ENCODE measurements at regions not wholly inside any gene's neighbourhood (a gene's known extent, or its start where the extent isn't known, plus 50 kb on each side); places are given as distances from the start of the nearest gene placed in this dataset.

GRCh38 chr11:28984231-28984630 is 876.0 kb downstream of the METTL15 start:
- Mint-ChIP-seq H3K9me3 (peaks cover 2 to 22% (median 4%) of the 10 kb centered on the region in 7 donors), H3K36me3 (no peaks in the 10 kb centered on the region), H3K27me3 (no peaks in the 10 kb centered on the region), H3K4me1 (no peaks in the 10 kb centered on the region), H3K27ac (no peak overlapping the region), H3K4me3 (no peak overlapping the region)
- Histone ChIP-seq H3K4me3 (ENCODE audit: low read depth, low read length) (no peak overlapping the region), H3K9me3 (ENCODE audit: control insufficient read depth in 2 of 2, low read length in 2 of 2) (no peaks in the 10 kb centered on the region), H3K27ac (ENCODE audit: insufficient read depth, low read length, poor library complexity, severe bottlenecking) (no peak overlapping the region), H3K36me3 (ENCODE audit: control insufficient read depth, insufficient read depth, low read length) (no peaks in the 10 kb centered on the region), H3K4me1 (ENCODE audit: control insufficient read depth, insufficient read depth, low read length, poor library complexity, severe bottlenecking) (no peaks in the 10 kb centered on the region), H3K27me3 (ENCODE audit: control insufficient read depth, insufficient read depth, low read length) (no peaks in the 10 kb centered on the region)
- ATAC-seq (ENCODE audit: low read depth in 2 of 2) (no peak), DNase-seq (no peak)

- no peaks in the 10 kb centered on the region for H3K27me3 Mint-ChIP-seq
- DNase-seq (no peak), ATAC-seq (ENCODE audit: low read depth in 2 of 2) (no peak)
- no peaks in the 10 kb centered on the region for H3K4me1 ChIP-seq (ENCODE audit: control insufficient read depth, insufficient read depth, low read length, poor library complexity, severe bottlenecking)
- H3K27ac Mint-ChIP-seq: no peak overlapping the region
- no peaks in the 10 kb centered on the region for H3K27me3 ChIP-seq (ENCODE audit: control insufficient read depth, insufficient read depth, low read length)
- no peaks in the 10 kb centered on the region for H3K4me1 Mint-ChIP-seq
- peaks cover 2 to 22% (median 4%) of the 10 kb centered on the region in 7 donors for H3K9me3 Mint-ChIP-seq
- H3K4me3 ChIP-seq (ENCODE audit: low read depth, low read length): no peak overlapping the region
- no peak overlapping the region for H3K27ac ChIP-seq (ENCODE audit: insufficient read depth, low read length, poor library complexity, severe bottlenecking)
- H3K9me3 ChIP-seq (ENCODE audit: control insufficient read depth in 2 of 2, low read length in 2 of 2): no peaks in the 10 kb centered on the region
- H3K4me3 Mint-ChIP-seq: no peak overlapping the region
- H3K36me3 Mint-ChIP-seq: no peaks in the 10 kb centered on the region
- no peaks in the 10 kb centered on the region for H3K36me3 ChIP-seq (ENCODE audit: control insufficient read depth, insufficient read depth, low read length)
Measured at GRCh38 chr11:28983780-28984179, 875.6 kb downstream of the METTL15 start.

- DNase-seq (no peak), ATAC-seq (ENCODE audit: low read depth in 2 of 2) (no peak)
- Mint-ChIP-seq H3K4me1 (no peaks in the 10 kb centered on the region), H3K27me3 (no peaks in the 10 kb centered on the region), H3K27ac (no peak overlapping the region), H3K9me3 (peaks cover 4 to 23% (median 7%) of the 10 kb centered on the region in 7 donors), H3K36me3 (no peaks in the 10 kb centered on the region), H3K4me3 (no peak overlapping the region)
- H3K4me1 ChIP-seq (ENCODE audit: control insufficient read depth, insufficient read depth, low read length, poor library complexity, severe bottlenecking): no peaks in the 10 kb centered on the region
- H3K9me3 ChIP-seq (ENCODE audit: control insufficient read depth in 2 of 2, low read length in 2 of 2): peaks cover 0 to 3% of the 10 kb centered on the region in 2 experiments
- no peaks in the 10 kb centered on the region for H3K27me3 ChIP-seq (ENCODE audit: control insufficient read depth, insufficient read depth, low read length)
- H3K4me3 ChIP-seq (ENCODE audit: low read depth, low read length): no peak overlapping the region
- H3K36me3 ChIP-seq (ENCODE audit: control insufficient read depth, insufficient read depth, low read length): no peaks in the 10 kb centered on the region
- no peak overlapping the region for H3K27ac ChIP-seq (ENCODE audit: insufficient read depth, low read length, poor library complexity, severe bottlenecking)
Measured at GRCh38 chr11:28981381-28981780, 873.2 kb downstream of the METTL15 start.

DNA sequence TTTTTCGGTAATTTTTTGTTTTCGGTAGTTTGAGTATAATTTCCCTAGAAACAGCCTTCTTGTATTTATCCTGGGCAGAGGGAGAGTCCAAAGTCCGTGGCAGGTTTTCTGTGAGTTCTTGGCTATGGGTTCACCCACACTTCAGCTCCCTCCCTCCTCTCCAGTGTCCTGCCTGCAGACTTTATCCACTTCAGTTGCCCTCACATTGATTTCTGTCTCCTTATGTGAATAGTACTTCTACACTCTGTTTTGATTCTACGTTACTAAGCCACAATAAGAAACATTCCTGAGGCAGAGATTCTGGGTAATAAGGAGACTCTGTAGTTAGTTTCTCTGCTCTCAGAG is 868.6 kb downstream of the METTL15 start:
- ATAC-seq (ENCODE audit: low read depth in 2 of 2) (no peak), DNase-seq (no peak)
- Histone ChIP-seq H3K4me3 (ENCODE audit: low read depth, low read length) (no peak overlapping the region), H3K9me3 (ENCODE audit: control insufficient read depth in 2 of 2, low read length in 2 of 2) (peaks cover 3% of the 10 kb centered on the region in 2 experiments), H3K36me3 (ENCODE audit: control insufficient read depth, insufficient read depth, low read length) (no peaks in the 10 kb centered on the region), H3K27me3 (ENCODE audit: control insufficient read depth, insufficient read depth, low read length) (no peaks in the 10 kb centered on the region), H3K4me1 (ENCODE audit: control insufficient read depth, insufficient read depth, low read length, poor library complexity, severe bottlenecking) (no peaks in the 10 kb centered on the region), H3K27ac (ENCODE audit: insufficient read depth, low read length, poor library complexity, severe bottlenecking) (no peak overlapping the region)
- H3K4me1 Mint-ChIP-seq: no peaks in the 10 kb centered on the region
- H3K36me3 Mint-ChIP-seq: no peaks in the 10 kb centered on the region
- H3K27ac Mint-ChIP-seq: no peak overlapping the region
- H3K27me3 Mint-ChIP-seq: no peaks in the 10 kb centered on the region
- no peak overlapping the region for H3K4me3 Mint-ChIP-seq
- H3K9me3 Mint-ChIP-seq: peaks cover 6 to 28% (median 11%) of the 10 kb centered on the region in 7 donors

- H3K4me1 Mint-ChIP-seq: no peaks in the 10 kb centered on the region
- peak overlapping the region in 1 of 3 donors; percentile 69 for H3K27ac Mint-ChIP-seq
- no peaks in the 10 kb centered on the region for H3K36me3 Mint-ChIP-seq
- H3K27me3 Mint-ChIP-seq: no peaks in the 10 kb centered on the region
- H3K4me3 Mint-ChIP-seq: no peak overlapping the region
- ATAC-seq (ENCODE audit: low read depth in 2 of 2) (no peak), DNase-seq (no peak)
- no peaks in the 10 kb centered on the region for H3K27me3 ChIP-seq (ENCODE audit: control insufficient read depth, insufficient read depth, low read length)
- H3K9me3 ChIP-seq (ENCODE audit: control insufficient read depth in 2 of 2, low read length in 2 of 2): peaks cover 3% of the 10 kb centered on the region in 2 experiments
- H3K9me3 Mint-ChIP-seq: peaks cover 5 to 23% (median 8%) of the 10 kb centered on the region in 7 donors
- H3K27ac ChIP-seq (ENCODE audit: insufficient read depth, low read length, poor library complexity, severe bottlenecking): no peak overlapping the region
- H3K4me3 ChIP-seq (ENCODE audit: low read depth, low read length): no peak overlapping the region
- no peaks in the 10 kb centered on the region for H3K4me1 ChIP-seq (ENCODE audit: control insufficient read depth, insufficient read depth, low read length, poor library complexity, severe bottlenecking)
- H3K36me3 ChIP-seq (ENCODE audit: control insufficient read depth, insufficient read depth, low read length): no peaks in the 10 kb centered on the region
Measured at GRCh38 chr11:28976012-28976800, 868.0 kb downstream of the METTL15 start.

DNA sequence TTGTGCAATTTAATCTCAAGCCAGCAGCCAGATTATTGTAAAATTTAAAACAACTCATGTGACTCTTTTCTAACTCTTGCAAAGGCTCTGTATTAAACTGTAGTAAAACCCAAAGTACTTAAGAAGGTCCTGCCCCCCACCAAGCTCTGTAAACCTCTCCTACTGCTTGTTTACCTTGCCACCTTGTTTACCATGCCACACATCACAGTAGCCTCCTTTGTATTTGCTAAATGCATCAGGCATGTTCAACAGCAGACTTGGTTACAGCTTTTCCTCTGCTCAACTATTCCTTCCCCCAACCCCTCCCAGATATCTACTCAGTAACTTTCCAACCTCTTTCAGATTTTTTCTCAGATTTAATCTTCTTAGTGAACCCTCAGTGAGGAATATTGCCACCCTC is 861.6 kb downstream of the METTL15 start:
- no peaks in the 10 kb centered on the region for H3K27me3 Mint-ChIP-seq
- Histone ChIP-seq H3K27me3 (ENCODE audit: control insufficient read depth, insufficient read depth, low read length) (no peaks in the 10 kb centered on the region), H3K4me1 (ENCODE audit: control insufficient read depth, insufficient read depth, low read length, poor library complexity, severe bottlenecking) (no peaks in the 10 kb centered on the region), H3K36me3 (ENCODE audit: control insufficient read depth, insufficient read depth, low read length) (no peaks in the 10 kb centered on the region), H3K4me3 (ENCODE audit: low read depth, low read length) (no peak overlapping the region), H3K27ac (ENCODE audit: insufficient read depth, low read length, poor library complexity, severe bottlenecking) (no peak overlapping the region), H3K9me3 (ENCODE audit: control insufficient read depth in 2 of 2, low read length in 2 of 2) (no peaks in the 10 kb centered on the region)
- ATAC-seq (ENCODE audit: low read depth in 2 of 2) (no peak), DNase-seq (no peak)
- peaks cover 0 to 24% (median 10%) of the 10 kb centered on the region in 7 donors for H3K9me3 Mint-ChIP-seq
- no peaks in the 10 kb centered on the region for H3K36me3 Mint-ChIP-seq
- no peak overlapping the region for H3K27ac Mint-ChIP-seq
- no peak overlapping the region for H3K4me3 Mint-ChIP-seq
- no peaks in the 10 kb centered on the region for H3K4me1 Mint-ChIP-seq

DNA sequence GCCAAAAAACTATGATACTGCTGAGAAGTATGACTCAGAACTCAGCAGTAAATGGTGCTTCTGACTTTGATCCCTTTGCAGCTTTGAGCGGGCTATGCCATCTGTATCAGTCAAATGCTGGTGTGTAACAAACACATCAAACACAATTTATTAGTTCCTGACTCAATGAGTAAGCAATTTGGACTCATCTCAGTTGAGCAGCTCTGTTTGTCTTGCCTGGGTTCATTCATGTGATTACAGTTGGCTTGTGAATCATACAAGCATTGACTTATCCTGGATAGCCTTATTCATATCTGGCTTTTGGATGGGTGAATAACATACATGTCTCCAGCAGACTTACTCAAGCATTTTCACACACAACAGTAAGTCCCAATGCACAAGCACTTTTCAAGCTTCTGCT is 858.8 kb downstream of the METTL15 start:
- no peaks in the 10 kb centered on the region for H3K27me3 Mint-ChIP-seq
- H3K4me1 ChIP-seq (ENCODE audit: control insufficient read depth, insufficient read depth, low read length, poor library complexity, severe bottlenecking): no peaks in the 10 kb centered on the region
- no peak overlapping the region for H3K27ac Mint-ChIP-seq
- H3K9me3 Mint-ChIP-seq: peaks cover 0 to 19% (median 5%) of the 10 kb centered on the region in 7 donors
- H3K4me3 Mint-ChIP-seq: no peak overlapping the region
- H3K27ac ChIP-seq (ENCODE audit: insufficient read depth, low read length, poor library complexity, severe bottlenecking): no peak overlapping the region
- DNase-seq (no peak), ATAC-seq (ENCODE audit: low read depth in 2 of 2) (no peak)
- H3K36me3 Mint-ChIP-seq: no peaks in the 10 kb centered on the region
- no peaks in the 10 kb centered on the region for H3K36me3 ChIP-seq (ENCODE audit: control insufficient read depth, insufficient read depth, low read length)
- no peaks in the 10 kb centered on the region for H3K9me3 ChIP-seq (ENCODE audit: control insufficient read depth in 2 of 2, low read length in 2 of 2)
- H3K4me1 Mint-ChIP-seq: no peaks in the 10 kb centered on the region
- H3K4me3 ChIP-seq (ENCODE audit: low read depth, low read length): no peak overlapping the region
- H3K27me3 ChIP-seq (ENCODE audit: control insufficient read depth, insufficient read depth, low read length): no peaks in the 10 kb centered on the region

DNA sequence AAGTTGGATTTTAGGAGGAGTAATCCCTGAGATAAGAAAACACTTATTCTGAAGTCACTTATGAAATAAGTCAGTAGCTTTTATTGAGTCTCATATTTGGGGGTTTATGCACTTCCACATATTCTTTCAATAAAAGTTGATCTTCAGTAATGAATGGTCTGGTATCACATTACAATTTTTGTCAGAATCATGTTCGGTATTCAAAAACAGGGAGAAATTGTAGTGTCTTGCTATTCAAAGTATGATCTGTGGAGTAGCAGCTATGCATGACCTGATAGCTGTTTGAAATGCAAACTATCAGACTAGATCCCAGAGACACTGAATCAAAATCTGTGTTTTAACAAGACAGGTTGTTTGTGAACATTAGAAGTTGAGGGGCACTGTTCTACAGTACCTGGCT is 857.6 kb downstream of the METTL15 start:
- DNase-seq (no peak), ATAC-seq (ENCODE audit: low read depth in 2 of 2) (no peak)
- Mint-ChIP-seq H3K4me3 (no peak overlapping the region), H3K27me3 (no peaks in the 10 kb centered on the region), H3K27ac (no peak overlapping the region), H3K4me1 (no peaks in the 10 kb centered on the region), H3K36me3 (no peaks in the 10 kb centered on the region), H3K9me3 (peaks cover 0 to 19% (median 5%) of the 10 kb centered on the region in 7 donors)
- Histone ChIP-seq H3K4me3 (ENCODE audit: low read depth, low read length) (no peak overlapping the region), H3K4me1 (ENCODE audit: control insufficient read depth, insufficient read depth, low read length, poor library complexity, severe bottlenecking) (no peaks in the 10 kb centered on the region), H3K27ac (ENCODE audit: insufficient read depth, low read length, poor library complexity, severe bottlenecking) (no peak overlapping the region), H3K27me3 (ENCODE audit: control insufficient read depth, insufficient read depth, low read length) (no peaks in the 10 kb centered on the region), H3K36me3 (ENCODE audit: control insufficient read depth, insufficient read depth, low read length) (no peaks in the 10 kb centered on the region), H3K9me3 (ENCODE audit: control insufficient read depth in 2 of 2, low read length in 2 of 2) (no peaks in the 10 kb centered on the region)
